ENCODE measurements at regions not wholly inside any gene's neighbourhood (a gene's known extent, or its start where the extent isn't known, plus 50 kb on each side); places are given as distances from the start of the nearest gene placed in this dataset.

DNA sequence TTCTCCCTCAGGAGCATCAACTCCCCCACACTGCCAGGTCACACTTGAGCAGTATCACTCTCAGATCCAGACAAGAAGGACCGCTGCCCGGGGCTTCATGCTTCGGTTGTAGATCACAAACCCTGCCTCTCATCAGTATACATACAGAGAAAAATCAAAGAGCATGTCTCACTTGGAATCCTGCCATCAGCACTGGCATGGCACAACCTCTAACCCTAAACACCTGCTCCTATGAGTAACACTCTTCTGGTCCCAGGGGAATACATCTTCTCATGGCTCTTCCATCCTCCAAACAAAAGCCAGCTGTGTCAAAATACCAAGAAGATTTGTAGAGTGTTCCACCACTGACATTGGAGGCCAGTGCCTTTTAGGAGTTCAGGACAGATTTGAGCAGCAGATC is 84.8 kb upstream of the MIER3 start:
- H3K27me3 ChIP-seq (ENCODE audit: insufficient read depth, low read length), result no peaks in the 10 kb centered on the region
- WGBS (ENCODE audit: extremely low coverage, insufficient read length, low lambda C conversion rate), result no CpG with 5 or more reads among the region's 3 CpGs
- H3K36me3 Mint-ChIP-seq (ENCODE audit: insufficient read depth in 1 of 3, low read depth in 3 of 3), result no peaks in the 10 kb centered on the region

More for the DNA sequence above, 84.8 kb upstream of the MIER3 start:
- Histone ChIP-seq H4K20me1 (ENCODE audit: control insufficient read depth, insufficient read depth, insufficient read length) (no peaks in the 10 kb centered on the region), H3K79me2 (ENCODE audit: insufficient read depth, low read length) (no peaks in the 10 kb centered on the region), H3K14ac (ENCODE audit: insufficient read depth, low read length) (no peak overlapping the region), H4K8ac (replicated peaks; ENCODE audit: insufficient read length, low read depth, low read length) (no peak overlapping the region), H3K23ac (ENCODE audit: insufficient read length, low read depth, low read length) (no peak overlapping the region), H2BK20ac (ENCODE audit: low read depth, low read length, poor library complexity, severe bottlenecking) (no peak overlapping the region), H3K79me1 (ENCODE audit: insufficient read depth, low read depth, low read length, poor library complexity, severe bottlenecking) (no peaks in the 10 kb centered on the region), H3K9me3 (ENCODE audit: control insufficient read depth, low read depth, low read length) (no peaks in the 10 kb centered on the region), H2AK5ac (ENCODE audit: insufficient read length, low read length) (no peak overlapping the region), H2BK12ac (ENCODE audit: insufficient read length, low read depth, low read length) (no peak overlapping the region), H2AFZ (ENCODE audit: low read length) (no peak overlapping the region), H3K56ac (ENCODE audit: insufficient read length, low read depth, low read length) (no peak overlapping the region), H3K9ac (ENCODE audit: extremely low read depth, insufficient read length, low read length) (no peak overlapping the region), H4K91ac (ENCODE audit: insufficient read length, low read depth, low read length) (no peak overlapping the region), H2BK120ac (ENCODE audit: low read depth, low read length, poor library complexity, severe bottlenecking) (no peak overlapping the region), H3K18ac (ENCODE audit: insufficient read length, low read depth, low read length) (no peak overlapping the region), H2BK15ac (ENCODE audit: low read depth, low read length) (no peak overlapping the region), H3K27ac (ENCODE audit: insufficient read length, low read depth, low read length) (no peak overlapping the region), H3K4ac (ENCODE audit: low read depth, low read length) (no peak overlapping the region), H3K4me1 (ENCODE audit: insufficient read depth, low read length) (no peaks in the 10 kb centered on the region), H3K4me2 (ENCODE audit: insufficient read depth, insufficient read length, low read length) (no peak overlapping the region), H4K5ac (ENCODE audit: insufficient read length, low read depth, low read length) (no peak overlapping the region), H3K23me2 (ENCODE audit: insufficient read length, low read depth, low read length, poor library complexity, severe bottlenecking) (no peaks in the 10 kb centered on the region), H3T11ph (ENCODE audit: low read length) (no peak overlapping the region), H2BK5ac (ENCODE audit: insufficient read length, low read length) (no peak overlapping the region)
- Mint-ChIP-seq H3K27ac (no peak overlapping the region), H3K27me3 (ENCODE audit: low read depth) (no peaks in the 10 kb centered on the region), H3K4me3 (no peak overlapping the region), H3K9me3 (no peaks in the 10 kb centered on the region), H3K4me1 (peaks cover 4% of the 10 kb centered on the region in 2 experiments; a peak in 3 of 4 replicates)
- TF ChIP-seq, protein P1, sequence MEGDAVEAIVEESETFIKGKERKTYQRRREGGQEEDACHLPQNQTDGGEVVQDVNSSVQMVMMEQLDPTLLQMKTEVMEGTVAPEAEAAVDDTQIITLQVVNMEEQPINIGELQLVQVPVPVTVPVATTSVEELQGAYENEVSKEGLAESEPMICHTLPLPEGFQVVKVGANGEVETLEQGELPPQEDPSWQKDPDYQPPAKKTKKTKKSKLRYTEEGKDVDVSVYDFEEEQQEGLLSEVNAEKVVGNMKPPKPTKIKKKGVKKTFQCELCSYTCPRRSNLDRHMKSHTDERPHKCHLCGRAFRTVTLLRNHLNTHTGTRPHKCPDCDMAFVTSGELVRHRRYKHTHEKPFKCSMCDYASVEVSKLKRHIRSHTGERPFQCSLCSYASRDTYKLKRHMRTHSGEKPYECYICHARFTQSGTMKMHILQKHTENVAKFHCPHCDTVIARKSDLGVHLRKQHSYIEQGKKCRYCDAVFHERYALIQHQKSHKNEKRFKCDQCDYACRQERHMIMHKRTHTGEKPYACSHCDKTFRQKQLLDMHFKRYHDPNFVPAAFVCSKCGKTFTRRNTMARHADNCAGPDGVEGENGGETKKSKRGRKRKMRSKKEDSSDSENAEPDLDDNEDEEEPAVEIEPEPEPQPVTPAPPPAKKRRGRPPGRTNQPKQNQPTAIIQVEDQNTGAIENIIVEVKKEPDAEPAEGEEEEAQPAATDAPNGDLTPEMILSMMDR (conservative IDR thresholded peaks at IDR 0.05), result no peak
- no peak for DNase-seq

All from H9 (cell line).